ENCODE measurements at regions not wholly inside any gene's neighbourhood (a gene's known extent, or its start where the extent isn't known, plus 50 kb on each side); places are given as distances from the start of the nearest gene placed in this dataset.

DNA sequence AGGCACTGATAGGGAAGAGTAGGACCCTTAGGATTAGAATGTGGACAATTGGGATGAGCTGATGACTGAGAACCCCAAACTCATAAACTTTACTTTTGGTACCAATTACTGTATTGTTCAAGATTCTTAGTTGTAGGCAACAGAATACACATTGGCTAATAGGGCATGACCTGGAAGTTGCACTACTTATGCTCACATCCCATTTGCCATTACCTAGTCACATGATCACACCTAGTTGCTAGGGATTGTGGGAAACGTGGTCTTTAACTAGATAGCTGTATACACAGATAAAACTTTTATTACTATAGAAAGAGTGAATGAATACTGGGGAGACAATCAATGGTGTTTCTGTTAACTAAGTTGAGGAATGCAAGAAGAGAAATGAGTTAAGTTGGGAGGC is 113.4 kb upstream of the AKIRIN2 start:
- no peak for DNase-seq (ENCODE audit: low read depth in 4 of 4, low spot score in 1 of 4)

DNA sequence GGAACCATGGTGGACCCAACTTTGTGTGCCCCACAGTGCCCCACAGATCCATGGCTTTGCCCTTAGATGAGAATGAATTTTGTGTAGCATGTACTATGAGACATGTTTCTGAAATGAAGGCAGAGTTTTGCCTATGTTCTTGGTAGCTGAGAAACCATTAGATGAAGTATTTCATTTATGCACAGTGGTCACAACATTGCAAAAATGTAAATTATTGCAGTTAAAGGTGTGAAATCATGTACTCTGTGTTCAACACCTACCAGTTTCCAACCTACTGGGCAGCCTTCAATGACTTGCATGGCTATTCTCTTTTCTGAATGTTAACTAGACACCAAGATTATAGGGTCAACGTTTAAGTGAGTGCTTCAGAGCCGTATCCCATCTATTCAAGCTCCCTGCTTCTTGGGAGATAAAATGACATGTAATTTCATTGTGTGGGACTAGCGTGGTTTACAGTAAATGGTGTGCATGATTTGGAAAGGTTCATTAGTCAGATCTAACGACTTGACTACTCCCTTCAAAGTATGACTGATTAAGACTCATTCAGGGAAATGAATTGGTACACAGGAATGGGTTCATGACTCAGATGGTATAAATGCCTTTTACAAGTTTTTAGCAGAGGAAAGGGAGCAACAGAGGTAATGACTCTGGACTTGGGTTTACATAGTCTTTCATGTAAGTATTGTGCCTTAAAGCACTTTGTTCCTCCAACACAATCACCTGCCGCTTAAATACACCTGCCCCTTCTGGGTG is 106.1 kb upstream of the AKIRIN2 start:
- no peak for DNase-seq (ENCODE audit: low read depth in 4 of 4, low spot score in 1 of 4)

DNA sequence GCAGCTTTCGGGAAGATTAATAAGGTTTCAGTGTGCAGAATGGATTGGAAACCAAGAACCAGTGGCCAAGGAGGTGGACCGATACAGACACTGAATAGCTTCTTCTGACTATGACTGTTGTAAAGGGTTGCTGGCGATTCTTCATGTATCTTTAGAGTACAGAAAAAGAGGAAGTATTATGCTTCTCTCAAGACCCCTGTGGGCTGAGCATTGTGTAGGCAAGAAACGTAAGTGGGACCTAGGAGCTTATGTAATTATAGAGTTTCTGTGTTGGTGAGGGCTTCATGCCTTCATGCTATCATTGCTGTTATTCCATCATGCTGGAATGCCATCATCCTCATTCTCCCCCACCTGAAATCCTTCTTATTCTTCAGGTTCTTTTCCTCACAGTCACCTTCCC is 105.4 kb upstream of the AKIRIN2 start:
- DNase-seq (ENCODE audit: low read depth in 4 of 4, low spot score in 1 of 4) = no peak

DNA sequence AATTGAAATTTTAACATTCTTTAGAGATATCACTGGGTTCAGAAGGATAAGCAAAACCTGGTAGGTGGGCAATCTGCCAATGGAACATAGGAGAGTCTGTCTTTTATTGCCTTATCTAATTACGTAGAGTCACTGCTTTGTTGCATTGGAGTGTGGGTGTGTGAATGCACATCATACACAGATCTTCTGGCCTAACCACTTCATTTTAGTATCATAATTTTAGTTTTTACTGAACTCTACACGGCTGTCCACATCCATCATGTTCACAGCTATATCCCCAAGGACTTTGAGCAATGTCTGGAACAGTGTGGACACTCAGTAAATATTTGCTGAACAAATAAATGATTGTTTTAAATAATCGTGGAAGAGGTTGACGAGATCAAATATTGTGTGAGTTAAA is 104.6 kb upstream of the AKIRIN2 start:
- DNase-seq (ENCODE audit: low read depth in 4 of 4, low spot score in 1 of 4) = no peak

DNA sequence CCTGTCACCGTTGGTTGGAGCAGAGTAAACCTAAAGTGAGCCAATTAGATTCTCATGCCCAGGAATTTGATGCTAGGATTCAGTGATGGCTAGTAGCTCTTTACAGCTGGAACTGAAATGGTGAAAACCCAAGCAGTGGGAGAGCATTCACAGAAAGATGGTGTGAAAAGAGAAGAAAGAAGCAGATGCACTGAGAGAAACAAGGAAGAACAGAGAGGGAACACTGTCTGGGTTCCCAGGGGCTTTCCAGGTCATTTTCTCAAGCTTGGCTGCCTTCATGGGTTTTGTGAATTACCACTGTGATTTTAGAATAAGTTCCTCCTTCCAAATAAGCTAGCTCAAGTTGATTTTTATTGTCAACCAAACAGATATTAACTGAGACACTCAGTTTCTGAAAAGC is 104.1 kb upstream of the AKIRIN2 start:
- no peak for DNase-seq (ENCODE audit: low read depth in 4 of 4, low spot score in 1 of 4)

DNA sequence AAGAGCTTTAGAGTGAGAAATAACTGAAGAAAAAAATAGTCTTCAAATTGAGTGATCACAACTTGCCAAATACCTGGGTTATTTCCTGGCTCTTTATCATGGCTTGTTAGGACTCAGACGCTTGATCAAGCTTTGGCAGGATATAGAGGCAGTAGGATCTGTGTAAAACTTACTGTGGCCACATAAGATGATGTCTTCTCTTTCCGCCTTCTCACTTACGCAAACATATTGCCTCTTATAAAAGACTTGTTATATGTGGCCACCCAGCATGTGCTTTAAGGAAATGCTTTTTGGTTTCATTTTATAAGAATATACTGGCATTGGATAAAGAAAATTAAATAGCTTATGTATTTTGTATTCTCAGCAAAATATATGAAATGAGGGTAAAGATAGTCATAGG is 101.8 kb upstream of the AKIRIN2 start:
- DNase-seq (ENCODE audit: low read depth in 4 of 4, low spot score in 1 of 4) = no peak

DNA sequence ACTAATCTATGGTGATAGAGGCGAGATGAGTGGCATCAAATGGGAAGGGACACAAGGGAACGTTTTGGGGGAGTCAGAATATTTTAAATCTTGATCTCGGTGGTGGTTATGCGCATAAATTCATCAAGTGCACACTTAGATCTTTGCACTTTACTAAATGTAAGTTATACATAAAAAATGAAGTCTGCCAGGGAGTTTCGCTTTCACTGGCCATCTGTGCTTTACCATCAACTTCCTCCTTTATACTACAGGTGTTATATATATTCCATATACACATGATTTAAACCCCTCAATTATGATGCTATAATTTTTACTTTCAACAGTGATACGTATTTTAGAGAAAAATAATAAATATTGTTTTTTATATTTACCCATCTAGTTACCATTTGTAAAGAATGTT is 97.6 kb upstream of the AKIRIN2 start:
- DNase-seq (ENCODE audit: low read depth in 4 of 4, low spot score in 1 of 4) = no peak

DNA sequence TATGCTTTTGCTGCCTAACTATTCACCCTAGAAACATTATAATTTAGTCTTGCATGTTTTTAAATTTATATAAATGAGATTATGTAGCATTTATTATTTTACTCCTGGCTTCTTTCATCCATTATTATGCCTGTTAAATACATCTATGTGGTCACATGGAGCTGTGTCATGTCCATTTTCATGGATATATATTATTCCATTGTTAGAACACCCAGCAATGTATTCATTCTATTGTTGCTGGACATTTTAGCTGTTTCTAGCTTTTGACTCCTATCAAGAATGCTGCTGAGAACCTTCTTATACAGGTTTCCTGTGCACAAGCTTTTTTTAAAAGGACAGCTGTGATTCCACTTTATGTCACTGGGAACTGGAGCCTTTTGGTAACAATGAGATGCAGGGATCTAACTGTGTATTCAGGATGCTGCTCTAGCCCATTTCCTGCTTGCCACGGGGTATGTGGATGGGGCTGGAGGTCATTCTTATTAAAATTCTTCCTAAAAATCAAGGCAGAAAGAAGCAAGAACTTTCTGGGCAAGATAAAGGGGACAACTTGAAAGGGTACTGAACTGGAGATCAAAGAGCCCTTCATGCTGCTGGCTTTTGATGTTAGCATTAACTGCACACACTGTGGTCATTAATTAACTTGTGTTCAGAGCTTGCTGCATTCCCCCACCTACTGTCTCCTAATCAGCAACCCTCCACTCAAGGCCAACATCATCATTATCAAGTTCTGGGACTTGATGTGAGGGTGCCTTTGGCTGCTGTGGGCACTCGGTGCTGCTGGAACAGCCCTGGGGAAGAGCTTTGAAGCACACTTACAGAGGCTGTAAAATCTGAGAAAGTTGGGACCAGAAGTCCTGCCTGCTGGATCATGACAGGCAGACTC is 96.6 kb upstream of the AKIRIN2 start:
- no peak for DNase-seq (ENCODE audit: low read depth in 4 of 4, low spot score in 1 of 4)

DNA sequence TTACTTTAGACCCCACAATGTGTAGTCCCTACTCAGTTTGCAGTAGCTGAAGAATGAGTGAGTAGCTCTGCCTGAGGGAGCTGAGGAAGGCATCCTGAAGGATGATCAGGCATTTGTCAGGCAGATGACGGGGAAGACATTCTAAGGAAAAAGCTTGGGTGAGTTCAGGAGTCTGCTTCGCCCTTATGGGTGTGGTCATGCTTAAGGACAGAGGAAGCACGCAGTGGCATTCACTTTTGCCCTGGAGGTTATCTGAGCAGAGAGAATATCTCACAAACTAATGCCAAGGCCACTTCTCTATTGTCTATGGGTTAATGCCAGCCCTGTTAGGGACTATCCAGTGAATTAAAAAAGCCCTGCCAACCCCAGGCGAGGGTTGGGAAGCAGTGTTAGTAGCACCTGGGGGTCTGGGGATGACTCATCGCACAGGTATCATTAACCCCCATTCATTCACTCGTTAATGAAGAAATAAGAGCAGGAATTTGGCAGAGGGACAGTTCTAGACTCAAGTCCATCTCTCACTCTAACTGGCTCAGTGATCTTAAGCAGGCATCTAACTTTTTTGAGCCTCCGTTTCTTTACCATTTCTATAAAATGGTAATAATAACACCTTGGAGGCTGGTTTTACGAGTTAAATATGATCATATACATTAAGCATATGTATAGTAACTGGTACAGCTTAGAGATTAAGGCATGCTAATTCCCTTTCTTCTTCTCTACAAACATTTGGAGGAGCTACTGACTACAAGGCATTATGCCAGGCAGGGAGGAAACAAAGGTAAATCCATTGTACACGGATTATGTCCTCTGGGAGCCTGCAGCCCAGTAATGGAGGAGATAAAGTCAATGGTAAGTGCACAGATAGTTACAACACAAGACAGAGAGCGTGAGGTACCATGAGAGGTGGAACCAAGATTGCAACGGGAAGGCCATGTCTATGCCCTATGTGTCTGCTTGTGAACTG is 93.2 kb upstream of the AKIRIN2 start:
- DNase-seq (ENCODE audit: low read depth in 4 of 4, low spot score in 1 of 4) = no peak

DNA sequence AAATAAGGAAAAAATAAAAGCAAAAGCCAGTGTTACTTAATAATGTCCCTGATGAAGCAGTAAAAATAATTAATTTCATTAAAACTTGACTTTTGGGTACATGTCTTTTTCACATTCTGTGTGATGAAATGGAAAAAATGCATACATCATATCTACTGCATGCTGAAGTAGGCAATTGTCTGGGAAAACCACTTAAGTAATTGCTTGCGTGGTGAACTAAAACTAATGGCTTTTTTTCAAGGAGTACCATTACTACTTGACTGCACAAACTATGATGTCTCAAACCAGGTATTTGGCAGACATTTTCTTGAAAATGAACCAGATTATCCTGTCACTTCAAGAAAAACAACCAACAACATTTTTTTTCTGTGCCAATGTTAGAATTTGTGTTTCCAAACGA is 91.3 kb upstream of the AKIRIN2 start:
- no peak for DNase-seq (ENCODE audit: low read depth in 4 of 4, low spot score in 1 of 4)

DNA sequence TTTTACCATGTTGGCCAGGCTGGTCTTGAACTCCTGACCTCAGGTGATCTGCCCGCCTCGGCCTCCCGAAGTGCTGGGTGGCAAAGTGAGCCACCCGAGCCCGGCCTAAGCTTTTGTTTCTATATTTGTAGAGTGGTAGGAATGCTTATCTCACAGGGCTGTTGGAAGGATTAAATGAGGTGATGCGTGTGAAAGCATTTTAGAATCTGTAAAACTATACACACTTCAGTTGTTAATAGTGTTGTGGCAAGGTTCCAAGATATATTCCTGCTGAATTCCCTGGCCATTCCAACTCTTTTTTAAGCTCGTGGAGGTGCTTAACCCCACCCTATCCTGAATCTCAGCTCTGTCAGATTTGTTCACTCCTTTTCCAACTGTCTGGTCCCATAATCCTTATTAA is 89.9 kb upstream of the AKIRIN2 start:
- no peak for DNase-seq (ENCODE audit: low read depth in 4 of 4, low spot score in 1 of 4)

DNA sequence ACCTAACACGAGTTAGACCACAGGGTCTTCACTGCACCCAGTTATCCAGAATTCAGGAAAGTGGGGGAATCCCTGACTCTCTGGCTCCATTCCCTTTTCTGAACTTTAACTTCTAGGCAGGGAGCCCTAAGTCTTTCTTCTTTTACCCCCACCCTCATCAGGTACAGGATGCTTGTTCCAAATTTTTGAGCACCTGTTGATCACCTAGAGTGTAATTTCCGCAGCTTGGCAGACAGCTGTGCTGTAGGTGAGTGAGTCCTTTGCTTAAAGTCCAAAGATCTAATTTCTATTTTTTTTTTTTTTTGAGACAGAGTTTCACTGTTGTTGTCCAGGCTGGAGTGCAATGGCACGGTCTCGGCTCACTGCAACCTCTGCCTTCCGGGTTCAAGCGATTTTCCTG is 89.5 kb upstream of the AKIRIN2 start:
- DNase-seq (ENCODE audit: low read depth in 4 of 4, low spot score in 1 of 4) = no peak

DNA sequence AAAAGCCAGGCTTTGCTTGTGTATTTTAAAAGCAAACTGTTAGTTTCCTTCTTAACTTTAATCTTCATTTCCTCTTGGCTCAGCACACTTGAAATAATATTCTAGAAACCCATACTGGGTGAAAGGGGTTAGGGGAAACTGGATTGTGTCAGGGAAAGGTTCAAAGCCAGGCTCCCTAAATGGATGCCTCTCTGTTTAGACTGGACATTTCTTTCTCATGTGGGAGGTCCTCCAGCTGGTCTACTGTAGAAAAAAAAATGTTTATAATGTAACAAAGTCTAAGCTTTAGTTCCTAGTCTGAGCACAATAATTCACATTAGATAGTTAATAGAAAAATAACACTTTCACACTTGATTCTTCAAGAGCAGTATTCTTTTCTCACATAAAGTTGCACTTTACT is 89.0 kb upstream of the AKIRIN2 start:
- no peak for DNase-seq (ENCODE audit: low read depth in 4 of 4, low spot score in 1 of 4)

DNA sequence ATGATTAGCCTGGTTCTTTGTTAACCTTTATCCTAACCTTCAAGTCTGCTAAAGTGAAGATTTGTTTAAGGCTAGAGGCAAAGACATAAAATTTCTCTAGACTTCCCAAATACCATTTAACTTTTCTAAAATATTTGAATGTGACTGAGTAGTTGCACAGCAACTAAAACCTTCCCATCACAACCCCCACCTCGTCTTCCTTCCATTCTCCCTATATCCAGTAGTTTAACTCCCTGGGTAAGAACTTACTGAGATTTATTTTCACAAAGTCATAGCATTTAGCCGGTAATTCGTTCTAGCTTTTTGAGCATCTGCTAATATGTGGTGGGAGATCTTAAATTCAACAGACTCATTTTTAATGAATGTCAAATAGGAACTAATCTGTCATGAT is 87.9 kb upstream of the AKIRIN2 start:
- no peak for DNase-seq (ENCODE audit: low read depth in 4 of 4, low spot score in 1 of 4)

DNA sequence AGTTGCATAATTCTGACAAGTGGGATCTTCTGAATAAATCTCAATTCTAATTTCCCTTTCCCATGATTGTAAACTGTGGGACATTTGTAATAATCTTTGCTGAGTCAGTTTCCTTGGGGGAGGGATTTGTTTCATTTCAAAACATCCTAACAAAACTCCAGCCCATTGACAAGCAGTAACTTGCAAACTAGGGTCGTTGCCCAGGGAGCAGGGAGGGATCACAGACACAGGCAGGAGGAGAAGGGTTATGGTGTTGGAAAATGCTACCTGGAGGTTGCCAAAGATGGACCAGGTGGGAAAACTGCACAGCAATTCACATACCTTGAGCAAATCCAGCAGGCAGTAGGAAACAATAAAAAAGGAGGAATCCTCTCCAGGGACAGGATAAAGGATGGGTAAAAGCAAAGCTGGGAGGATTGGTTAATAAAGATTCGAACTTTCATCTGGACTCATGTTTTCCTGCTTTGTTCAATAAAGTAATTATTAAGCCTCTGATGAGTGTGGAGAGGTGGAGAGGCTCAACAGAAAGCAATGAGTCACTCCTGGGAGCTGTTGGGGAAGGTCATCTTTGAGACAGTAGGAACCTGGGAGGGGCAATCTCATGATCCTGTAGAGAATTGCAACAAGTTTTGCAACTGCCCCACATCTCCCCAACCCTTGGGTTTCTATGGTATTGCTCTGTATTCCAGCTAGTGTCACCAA is 87.3 kb upstream of the AKIRIN2 start:
- no peak for DNase-seq (ENCODE audit: low read depth in 4 of 4, low spot score in 1 of 4)

DNA sequence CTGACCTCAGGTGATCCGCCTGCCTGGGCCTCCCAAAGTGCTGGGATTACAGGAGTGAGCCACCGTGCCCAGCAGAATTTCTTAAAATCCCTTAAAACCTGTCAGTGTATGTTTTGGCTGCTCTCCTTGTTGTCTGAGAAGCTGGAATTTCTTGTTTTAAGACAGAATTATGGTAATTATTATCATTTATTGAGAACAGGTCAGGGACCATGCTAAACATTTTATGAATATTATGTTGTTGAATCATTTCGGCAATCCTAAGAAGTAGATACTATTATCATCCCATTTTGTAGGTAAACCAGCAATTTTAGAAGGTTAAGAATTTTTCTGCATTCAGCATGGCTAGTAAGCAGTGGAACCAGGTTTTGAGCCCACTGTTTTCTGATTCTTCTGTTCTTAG is 86.1 kb upstream of the AKIRIN2 start:
- DNase-seq (ENCODE audit: low read depth in 4 of 4, low spot score in 1 of 4) = no peak

DNA sequence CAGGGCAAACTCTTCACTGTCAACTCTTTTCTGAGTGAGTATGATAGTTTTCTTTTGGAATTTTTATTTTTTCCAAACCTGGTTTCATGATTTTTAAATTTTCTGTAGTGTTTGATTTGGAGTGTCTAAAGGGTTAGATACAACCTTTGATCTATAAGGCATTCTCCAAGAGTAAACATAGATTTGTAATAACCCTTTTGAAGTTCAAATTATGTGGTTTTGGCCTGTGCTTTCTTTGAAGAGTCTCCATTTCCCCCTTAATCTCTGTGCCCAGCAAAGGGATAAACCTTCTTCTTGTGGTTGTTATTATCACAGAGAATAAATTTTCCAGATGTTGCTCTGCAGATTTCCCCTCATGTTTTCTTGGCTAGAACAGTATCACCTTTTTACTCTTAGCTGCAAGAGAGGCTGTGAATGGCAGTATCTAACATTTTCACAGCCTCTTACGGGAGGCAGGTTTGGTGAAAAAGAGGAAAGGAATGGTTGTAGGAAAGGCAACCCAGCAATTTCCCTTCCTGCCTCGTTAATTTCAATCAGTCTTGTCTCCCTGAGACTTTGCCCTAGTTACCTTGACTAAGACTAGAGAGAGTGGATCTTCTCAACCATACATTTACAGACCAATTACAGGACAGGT is 83.3 kb upstream of the AKIRIN2 start:
- DNase-seq (ENCODE audit: low read depth in 4 of 4, low spot score in 1 of 4) = no peak

DNA sequence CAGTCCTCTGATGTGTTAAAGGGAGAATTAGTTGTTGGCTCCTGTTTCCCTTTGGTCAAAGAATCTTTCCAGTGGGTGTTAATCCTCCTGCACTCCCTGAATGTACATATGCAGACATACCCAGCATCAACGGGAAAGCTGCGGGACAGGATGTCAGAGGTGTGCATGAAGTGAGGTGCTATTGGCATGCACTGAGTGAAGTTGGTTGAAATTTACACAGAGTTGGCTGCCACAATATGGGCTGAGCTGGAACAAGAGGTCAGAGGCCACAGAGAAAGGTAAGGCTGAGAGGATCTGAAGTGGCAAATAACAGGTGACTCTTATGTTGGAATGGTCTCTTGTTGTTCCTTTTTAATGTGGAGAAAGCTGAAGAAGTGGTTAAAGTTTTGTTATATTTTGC is 82.7 kb upstream of the AKIRIN2 start:
- no peak for DNase-seq (ENCODE audit: low read depth in 4 of 4, low spot score in 1 of 4)

DNA sequence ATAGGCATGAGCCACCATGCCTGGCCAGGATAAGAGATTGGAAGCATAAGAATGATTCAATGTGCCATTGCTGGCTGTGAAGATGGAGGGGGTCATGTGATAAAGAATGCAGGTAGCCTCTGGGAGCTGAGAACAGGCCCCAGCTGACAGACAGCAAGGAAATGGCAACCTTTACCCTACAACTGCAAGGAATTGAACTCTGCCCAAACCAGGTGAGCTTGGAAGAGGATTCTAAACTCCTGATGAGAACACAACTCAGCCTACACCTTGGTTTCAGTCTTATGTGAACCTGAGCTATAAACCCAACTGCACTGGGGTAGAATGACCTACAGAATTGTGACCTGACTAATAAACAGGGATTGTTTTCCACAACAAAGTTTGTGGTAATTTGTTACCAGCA is 82.0 kb upstream of the AKIRIN2 start:
- no peak for DNase-seq (ENCODE audit: low read depth in 4 of 4, low spot score in 1 of 4)

DNA sequence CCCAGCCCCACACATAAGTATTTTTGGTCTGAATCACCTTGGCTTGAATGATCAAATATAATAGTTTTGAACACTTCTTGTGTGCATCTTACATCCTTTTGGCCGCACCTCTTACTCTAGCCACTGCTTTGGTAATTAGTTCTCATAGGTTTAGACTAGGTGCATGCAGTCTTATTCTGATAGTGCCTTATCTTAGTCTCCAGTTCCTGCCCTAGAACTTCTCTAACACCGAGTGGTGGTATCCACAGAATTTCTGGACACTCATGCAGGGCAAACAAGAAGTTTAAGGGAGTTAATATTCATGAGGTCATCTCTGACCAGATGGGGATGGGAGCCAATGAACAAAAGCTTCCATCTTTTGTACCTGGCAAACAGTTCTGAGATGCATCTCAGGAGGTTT is 77.5 kb upstream of the AKIRIN2 start:
- DNase-seq (ENCODE audit: low read depth in 4 of 4, low spot score in 1 of 4) = no peak

All from stimulated activated CD4-positive, alpha-beta T cell treated with anti-CD3 and anti-CD28 coated beads, Interleukin-1b, Interleukin-23, amount 100 ng/mL, for 24 hours (primary cell).